ENCODE measurements at regions not wholly inside any gene's neighbourhood (a gene's known extent, or its start where the extent isn't known, plus 50 kb on each side); places are given as distances from the start of the nearest gene placed in this dataset.

- DNase-seq (ENCODE audit: low read depth, low spot score), result no peak
Measured at GRCh38 chr9:99282406-99282805, 60.3 kb downstream of the SEC61B start.

- DNase-seq (ENCODE audit: low read depth, low spot score), result no peak
Measured at GRCh38 chr9:99285965-99286364, 63.9 kb downstream of the SEC61B start.

- DNase-seq (ENCODE audit: low read depth, low spot score), result no peak
Measured at GRCh38 chr9:99286536-99286935, 64.5 kb downstream of the SEC61B start.

- no peak for DNase-seq (ENCODE audit: low read depth, low spot score)
Measured at GRCh38 chr9:99287641-99288040, 65.6 kb downstream of the SEC61B start.

- no peak for DNase-seq (ENCODE audit: low read depth, low spot score)
Measured at GRCh38 chr9:99288830-99289229, 66.7 kb downstream of the SEC61B start.

- DNase-seq (ENCODE audit: low read depth, low spot score), result no peak
Measured at GRCh38 chr9:99294850-99295461, 72.9 kb downstream of the SEC61B start.

- no peak for DNase-seq (ENCODE audit: low read depth, low spot score)
Measured at GRCh38 chr9:99296291-99296951, 74.3 kb downstream of the SEC61B start.

- DNase-seq (ENCODE audit: low read depth, low spot score), result no peak
Measured at GRCh38 chr9:99298614-99299013, 76.5 kb downstream of the SEC61B start.

- no peak for DNase-seq (ENCODE audit: low read depth, low spot score)
Measured at GRCh38 chr9:99299211-99300102, 77.4 kb downstream of the SEC61B start.

GRCh38 chr9:99300103-99300439 is 78.0 kb downstream of the SEC61B start:
- DNase-seq (ENCODE audit: low read depth, low spot score), result no peak

- DNase-seq (ENCODE audit: low read depth, low spot score), result no peak
Measured at GRCh38 chr9:99300603-99301002, 78.5 kb downstream of the SEC61B start.

- DNase-seq (ENCODE audit: low read depth, low spot score), result no peak
Measured at GRCh38 chr9:99303177-99303576, 81.1 kb downstream of the SEC61B start.

GRCh38 chr9:99305124-99305523 is 83.0 kb downstream of the SEC61B start:
- DNase-seq (ENCODE audit: low read depth, low spot score), result no peak

GRCh38 chr9:99305820-99306811 is 84.0 kb downstream of the SEC61B start:
- no peak for DNase-seq (ENCODE audit: low read depth, low spot score)

- DNase-seq (ENCODE audit: low read depth, low spot score), result no peak
Measured at GRCh38 chr9:99307851-99308250, 85.8 kb downstream of the SEC61B start.

- no peak for DNase-seq (ENCODE audit: low read depth, low spot score)
Measured at GRCh38 chr9:99309141-99309939, 87.3 kb downstream of the SEC61B start.

- DNase-seq (ENCODE audit: low read depth, low spot score), result no peak
Measured at GRCh38 chr9:99312736-99313135, 90.7 kb downstream of the SEC61B start.

GRCh38 chr9:99319048-99319447 is 97.0 kb downstream of the SEC61B start:
- DNase-seq (ENCODE audit: low read depth, low spot score), result no peak

GRCh38 chr9:99322299-99322698 is 100.2 kb downstream of the SEC61B start:
- DNase-seq (ENCODE audit: low read depth, low spot score), result no peak

GRCh38 chr9:99326112-99326916 is 104.2 kb downstream of the SEC61B start:
- DNase-seq (ENCODE audit: low read depth, low spot score), result no peak
